ENCODE measurements at regions not wholly inside any gene's neighbourhood (a gene's known extent, or its start where the extent isn't known, plus 50 kb on each side); places are given as distances from the start of the nearest gene placed in this dataset.

GRCh38 chr4:124177647-124178425 lies 534.7 kb downstream of the ANKRD50 start:
- peak; percentile 35 for DNase-seq (ENCODE audit: low spot score)

- DNase-seq (ENCODE audit: low spot score): no peak
These were observed 534.0 kb downstream of the ANKRD50 start for GRCh38 chr4:124178449-124179021.

GRCh38 chr4:124179506-124180186 lies 532.9 kb downstream of the ANKRD50 start:
- no peak for DNase-seq (ENCODE audit: low spot score)

GRCh38 chr4:124181039-124181438 lies 531.5 kb downstream of the ANKRD50 start:
- DNase-seq (ENCODE audit: low spot score): no peak

- DNase-seq (ENCODE audit: low spot score): no peak
These were observed 529.3 kb downstream of the ANKRD50 start for GRCh38 chr4:124183231-124183630.

- DNase-seq (ENCODE audit: low spot score): no peak
These were observed 528.6 kb downstream of the ANKRD50 start for GRCh38 chr4:124183926-124184325.

- DNase-seq (ENCODE audit: low spot score): no peak
These were observed 527.7 kb downstream of the ANKRD50 start for GRCh38 chr4:124184792-124185191.

GRCh38 chr4:124188595-124188994 lies 523.9 kb downstream of the ANKRD50 start:
- DNase-seq (ENCODE audit: low spot score): no peak

GRCh38 chr4:124189545-124189944 lies 523.0 kb downstream of the ANKRD50 start:
- no peak for DNase-seq (ENCODE audit: low spot score)

- no peak for DNase-seq (ENCODE audit: low spot score)
These were observed 521.2 kb downstream of the ANKRD50 start for GRCh38 chr4:124191329-124191728.

- no peak for DNase-seq (ENCODE audit: low spot score)
These were observed 520.0 kb downstream of the ANKRD50 start for GRCh38 chr4:124192544-124192943.

GRCh38 chr4:124199185-124199584 lies 513.3 kb downstream of the ANKRD50 start:
- DNase-seq (ENCODE audit: low spot score): no peak

GRCh38 chr4:124199755-124200154 lies 512.8 kb downstream of the ANKRD50 start:
- DNase-seq (ENCODE audit: low spot score): no peak

GRCh38 chr4:124201636-124202035 lies 510.9 kb downstream of the ANKRD50 start:
- no peak for DNase-seq (ENCODE audit: low spot score)

GRCh38 chr4:124202099-124202498 lies 510.4 kb downstream of the ANKRD50 start:
- DNase-seq (ENCODE audit: low spot score): peak; percentile 22

- DNase-seq (ENCODE audit: low spot score): peak; percentile 48
These were observed 508.8 kb downstream of the ANKRD50 start for GRCh38 chr4:124203613-124204238.

- DNase-seq (ENCODE audit: low spot score): peak; percentile 27
These were observed 505.5 kb downstream of the ANKRD50 start for GRCh38 chr4:124206779-124207605.

GRCh38 chr4:124209211-124209610 lies 503.3 kb downstream of the ANKRD50 start:
- DNase-seq (ENCODE audit: low spot score): no peak

GRCh38 chr4:124209626-124210025 lies 502.9 kb downstream of the ANKRD50 start:
- DNase-seq (ENCODE audit: low spot score): no peak

GRCh38 chr4:124210746-124211145 lies 501.8 kb downstream of the ANKRD50 start:
- no peak for DNase-seq (ENCODE audit: low spot score)

GRCh38 chr4:124212815-124213630 lies 499.5 kb downstream of the ANKRD50 start:
- DNase-seq (ENCODE audit: low spot score): no peak
